ENCODE measurements at regions not wholly inside any gene's neighbourhood (a gene's known extent, or its start where the extent isn't known, plus 50 kb on each side); places are given as distances from the start of the nearest gene placed in this dataset.

DNA sequence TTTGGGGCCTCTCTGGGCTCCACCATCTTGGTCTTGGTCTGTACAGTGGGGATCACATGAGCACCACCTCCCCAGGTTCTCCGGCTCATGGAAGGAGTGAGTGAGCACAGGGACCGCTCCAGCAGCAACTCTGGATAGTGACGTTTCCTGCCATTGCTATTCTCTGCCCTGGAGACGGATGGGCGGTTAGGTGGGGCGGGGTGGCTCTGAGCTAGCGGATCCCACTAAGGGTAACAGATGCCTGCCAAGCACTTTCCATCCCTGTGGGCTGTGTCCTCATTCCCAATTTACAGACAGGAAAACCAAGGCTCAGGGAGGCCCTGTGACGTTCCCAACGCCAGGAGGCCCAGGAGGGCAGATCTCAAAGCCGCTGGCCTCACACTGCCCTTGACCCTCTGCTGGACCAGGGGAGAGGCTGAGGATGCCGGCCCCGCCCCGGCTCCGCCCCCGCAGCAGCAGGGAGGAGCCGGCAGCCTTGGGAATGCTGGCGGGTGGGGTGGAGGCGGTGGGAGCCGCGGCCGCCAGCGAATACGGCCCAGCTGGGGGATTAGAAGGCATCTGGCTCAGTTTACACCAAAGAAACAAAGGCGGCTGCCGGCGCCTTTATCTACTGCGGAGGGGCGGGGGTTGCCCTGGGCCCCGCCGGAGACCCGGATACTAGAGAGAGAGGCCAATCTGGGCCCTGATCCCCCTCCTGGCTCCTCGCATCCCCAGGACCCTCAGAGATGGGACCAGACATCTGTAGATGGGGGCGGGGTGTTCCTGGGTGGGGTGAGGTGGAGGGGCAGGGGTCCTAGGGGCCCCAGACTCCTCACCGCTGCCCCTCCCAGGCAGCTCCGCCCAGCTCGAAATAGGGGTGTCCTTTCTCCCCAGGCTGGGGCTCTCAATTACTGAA, 122.3 kb upstream of the CIBAR2 start:
- no peak for TF ChIP-seq POLR2A (IDR thresholded peaks at IDR 0.05)
- TF ChIP-seq, protein P1, sequence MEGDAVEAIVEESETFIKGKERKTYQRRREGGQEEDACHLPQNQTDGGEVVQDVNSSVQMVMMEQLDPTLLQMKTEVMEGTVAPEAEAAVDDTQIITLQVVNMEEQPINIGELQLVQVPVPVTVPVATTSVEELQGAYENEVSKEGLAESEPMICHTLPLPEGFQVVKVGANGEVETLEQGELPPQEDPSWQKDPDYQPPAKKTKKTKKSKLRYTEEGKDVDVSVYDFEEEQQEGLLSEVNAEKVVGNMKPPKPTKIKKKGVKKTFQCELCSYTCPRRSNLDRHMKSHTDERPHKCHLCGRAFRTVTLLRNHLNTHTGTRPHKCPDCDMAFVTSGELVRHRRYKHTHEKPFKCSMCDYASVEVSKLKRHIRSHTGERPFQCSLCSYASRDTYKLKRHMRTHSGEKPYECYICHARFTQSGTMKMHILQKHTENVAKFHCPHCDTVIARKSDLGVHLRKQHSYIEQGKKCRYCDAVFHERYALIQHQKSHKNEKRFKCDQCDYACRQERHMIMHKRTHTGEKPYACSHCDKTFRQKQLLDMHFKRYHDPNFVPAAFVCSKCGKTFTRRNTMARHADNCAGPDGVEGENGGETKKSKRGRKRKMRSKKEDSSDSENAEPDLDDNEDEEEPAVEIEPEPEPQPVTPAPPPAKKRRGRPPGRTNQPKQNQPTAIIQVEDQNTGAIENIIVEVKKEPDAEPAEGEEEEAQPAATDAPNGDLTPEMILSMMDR (IDR thresholded peaks at IDR 0.05), result no peak
- TF ChIP-seq EP300 (IDR thresholded peaks at IDR 0.05), result no peak
- peak in 1 of 3 donors; percentile 14 for TF ChIP-seq POLR2AphosphoS5 (IDR thresholded peaks at IDR 0.05)
